ENCODE measurements at regions not wholly inside any gene's neighbourhood (a gene's known extent, or its start where the extent isn't known, plus 50 kb on each side); places are given as distances from the start of the nearest gene placed in this dataset.

DNA sequence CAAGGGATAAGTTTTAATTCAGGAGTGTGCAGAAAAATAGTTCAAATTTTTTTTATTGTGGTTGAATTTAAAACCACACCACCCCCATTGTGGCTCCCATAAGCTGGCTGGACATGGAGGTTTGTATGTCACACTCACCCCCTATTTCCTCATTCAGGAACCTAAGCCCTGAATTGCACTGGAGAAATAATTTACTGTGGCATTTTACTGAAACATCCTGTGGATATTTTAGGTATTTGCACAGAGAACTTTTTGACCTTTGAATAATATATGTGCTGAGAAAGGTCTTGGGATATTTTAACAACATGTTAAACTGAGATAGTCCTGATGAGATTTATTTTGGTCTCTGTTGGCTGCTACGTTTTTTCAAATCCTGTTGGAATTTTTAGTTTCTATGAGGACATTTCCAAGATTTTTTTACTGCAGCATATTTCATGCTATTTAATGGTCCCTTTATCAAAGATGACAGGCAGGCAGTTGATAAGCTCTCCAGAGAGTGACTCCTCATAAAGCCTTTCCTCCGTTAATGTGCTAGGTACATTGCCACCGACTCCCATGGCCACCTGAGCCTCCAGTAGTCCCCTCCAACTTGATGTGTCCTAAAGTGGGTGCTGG is 51.2 kb upstream of the PALM2AKAP2 start:
- no peak for DNase-seq (ENCODE audit: extremely low read depth, low read depth, low spot score)

DNA sequence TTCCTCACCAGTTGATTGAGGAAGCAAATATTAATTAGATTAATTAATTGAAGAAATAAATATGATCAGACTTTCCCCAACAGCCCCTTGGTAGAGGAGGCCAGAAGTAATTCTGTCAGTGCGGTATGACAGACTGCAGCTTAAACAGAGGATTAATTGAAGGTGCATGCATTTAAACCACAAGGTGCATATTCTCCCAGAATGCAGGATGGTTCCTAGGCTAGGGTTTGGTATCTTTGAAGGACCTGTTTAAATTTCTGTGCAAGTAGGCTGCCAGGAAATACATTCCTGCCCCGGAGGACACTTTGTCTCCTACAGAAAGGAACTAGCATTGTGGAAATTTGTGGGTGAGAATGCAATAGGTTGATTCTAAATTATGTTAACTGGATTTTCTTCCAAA is 50.5 kb upstream of the PALM2AKAP2 start:
- DNase-seq (ENCODE audit: extremely low read depth, low read depth, low spot score): no peak

Measured in glomerular endothelial cell (primary cell).